Body of pancreas (tissue), 4 donors: ENCODE measurements at regions not wholly inside any gene's neighbourhood (a gene's known extent, or its start where the extent isn't known, plus 50 kb on each side); places are given as distances from the start of the nearest gene placed in this dataset.

Source experiments
- ATAC-seq: fragments of 150-250 bp; one replicate; pipeline ENCODE4 v1.9.1; 2016
- DNase-seq, 4 donors: peaks; one replicate each; pipeline ENCODE4 v3.0.0-alpha.2; 2019
- H3K27ac ChIP-seq, 4 donors: fragments of 200-600 bp; sonication (generic); 1 replicate in 3 of 4; 2 replicates in 1 of 4; pipeline versions ENCODE4 v1.5.1 to v1.6.1; 2016 to 2019; ENCODE audit warnings: mild to moderate bottlenecking in 1 of 4, mixed read lengths in 1 of 4, moderate library complexity in 1 of 4
- H3K27me3 ChIP-seq, 2 donors: fragments of 200-600 bp; sonication (generic); one replicate each; pipeline ENCODE4 v1.6.0; 2016; ENCODE audit warnings: mild to moderate bottlenecking in 1 of 2
- H3K36me3 ChIP-seq, 2 donors: fragments of 200-600 bp; sonication (generic); replicated peaks in 1 of 2; 2 replicates each; pipeline ENCODE4 v1.5.1; 2016; ENCODE audit warnings: low read depth in 2 of 2; ENCODE audit not compliant: insufficient read depth in 1 of 2
- H3K4me1 ChIP-seq: fragments of 200-600 bp; sonication (generic); one replicate; pipeline ENCODE4 v1.6.0; 2016
- H3K4me3 ChIP-seq, 2 donors: fragments of 200-600 bp; sonication (generic); 1 replicate in 1 of 2; 2 replicates in 1 of 2; pipeline ENCODE4 v1.5.1; 2016 to 2019
- H3K9me3 ChIP-seq, 3 donors: fragments of 200-600 bp; sonication (generic); 1 replicate in 2 of 3; 2 replicates in 1 of 3; pipeline ENCODE4 v1.5.1; 2016
- CTCF ChIP-seq, 7 experiments: fragments of 450-650 bp in 4 of 7; fragments of 200-600 bp in 3 of 7; sonication (generic) in 3 of 7; IDR thresholded peaks; one replicate each; pipeline ENCODE4 v1.5.1; 2016 to 2019; ENCODE audit warnings: antibody characterized with exemption in 7 of 7
- POLR2A ChIP-seq, 3 donors: fragments of 450-650 bp; IDR thresholded peaks; one replicate each; pipeline ENCODE4 v1.6.1; 2016; ENCODE audit warnings: antibody characterized with exemption in 3 of 3, mild to moderate bottlenecking in 2 of 3
- WGBS, 2 donors: methylation state at CpG; one replicate each; pipeline ENCODE4 v1.1.5; 2017; 5-methylcytosine and 5-hydroxymethylcytosine counted together
- intact Hi-C: fragments of 100-400 bp; cut with DNase I; formaldehyde crosslinking; loops from one replicate; pipeline ENCODE4 v1.15.1; 2023

GRCh38 chr3:43953814-43954692 lies 263.3 kb downstream of the ABHD5 start:
- Histone ChIP-seq H3K27me3 (no peaks in the 10 kb centered on the region), H3K36me3 (no peaks in the 10 kb centered on the region), H3K4me1 (no peaks in the 10 kb centered on the region), H3K9me3 (no peaks in the 10 kb centered on the region), H3K27ac (no peak overlapping the region), H3K4me3 (no peak overlapping the region)
- no peak for ATAC-seq
- WGBS, 2 donors: 44 to 49% methylated on average over 7 of the region's 7 CpGs
- intact Hi-C loops: no loop called here
- DNase-seq: no peak
- TF ChIP-seq POLR2A (IDR thresholded peaks at IDR 0.05) (no peak), CTCF (IDR thresholded peaks at IDR 0.05) (no peak)

- Histone ChIP-seq H3K27ac (no peak overlapping the region), H3K36me3 (no peaks in the 10 kb centered on the region), H3K4me3 (no peak overlapping the region), H3K27me3 (no peaks in the 10 kb centered on the region), H3K9me3 (no peaks in the 10 kb centered on the region), H3K4me1 (no peaks in the 10 kb centered on the region)
- no peak for TF ChIP-seq POLR2A (IDR thresholded peaks at IDR 0.05)
- no peak for TF ChIP-seq CTCF (IDR thresholded peaks at IDR 0.05)
- intact Hi-C loops: no loop called here
- ATAC-seq: no peak
- no peak for DNase-seq
- 58 to 64% methylated on average over 5 of the region's 5 CpGs for WGBS, 2 donors
Measured at GRCh38 chr3:43956945-43957344, 266.2 kb downstream of the ABHD5 start.

GRCh38 chr3:43957553-43957952 lies 266.8 kb downstream of the ABHD5 start:
- no peak for TF ChIP-seq CTCF (IDR thresholded peaks at IDR 0.05)
- TF ChIP-seq POLR2A (IDR thresholded peaks at IDR 0.05): no peak
- H3K27ac ChIP-seq: no peak overlapping the region
- H3K36me3 ChIP-seq: no peaks in the 10 kb centered on the region
- DNase-seq (no peak), ATAC-seq (no peak)
- H3K4me3 ChIP-seq: no peak overlapping the region
- no peaks in the 10 kb centered on the region for H3K27me3 ChIP-seq
- intact Hi-C loops: no loop called here
- H3K9me3 ChIP-seq: no peaks in the 10 kb centered on the region
- H3K4me1 ChIP-seq: no peaks in the 10 kb centered on the region
- WGBS, 2 donors: 32 to 38% methylated on average over 2 of the region's 2 CpGs

- Histone ChIP-seq H3K36me3 (no peaks in the 10 kb centered on the region), H3K27me3 (no peaks in the 10 kb centered on the region)
- intact Hi-C loops: no loop called here
Measured at GRCh38 chr3:43958005-43958770, 267.4 kb downstream of the ABHD5 start.

More at GRCh38 chr3:43958005-43958770, 267.4 kb downstream of the ABHD5 start:
- DNase-seq (no peak), ATAC-seq (no peak)
- H3K4me3 ChIP-seq: no peak overlapping the region
- H3K9me3 ChIP-seq: no peaks in the 10 kb centered on the region
- no peaks in the 10 kb centered on the region for H3K4me1 ChIP-seq
- no peak for TF ChIP-seq POLR2A (IDR thresholded peaks at IDR 0.05)
- no peak for TF ChIP-seq CTCF (IDR thresholded peaks at IDR 0.05)
- H3K27ac ChIP-seq: no peak overlapping the region
- WGBS, 2 donors: 69 to 77% methylated on average over 16 of the region's 16 CpGs
